ENCODE measurements at regions not wholly inside any gene's neighbourhood (a gene's known extent, or its start where the extent isn't known, plus 50 kb on each side); places are given as distances from the start of the nearest gene placed in this dataset.

DNA sequence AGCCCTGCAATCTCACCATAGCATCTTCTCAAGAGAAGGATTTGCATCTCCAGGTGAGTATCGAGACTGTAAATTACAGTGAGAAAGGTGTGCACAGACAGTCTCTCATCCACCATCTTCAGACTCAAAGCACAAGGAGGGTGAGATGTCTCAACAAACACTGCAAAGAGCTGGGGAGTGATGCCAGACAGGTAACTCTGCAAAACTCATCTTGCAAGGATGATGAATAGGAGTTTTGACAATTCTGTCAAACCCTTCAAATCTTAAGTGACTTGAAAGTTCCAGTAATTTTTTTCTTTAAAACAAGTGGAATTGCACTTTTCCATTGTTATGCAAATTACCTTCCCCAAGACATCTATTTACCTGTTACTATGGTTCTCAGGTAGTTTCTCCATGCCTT, 277.2 kb upstream of the VCX3A start:
- no peak for DNase-seq (ENCODE audit: low read depth)

DNA sequence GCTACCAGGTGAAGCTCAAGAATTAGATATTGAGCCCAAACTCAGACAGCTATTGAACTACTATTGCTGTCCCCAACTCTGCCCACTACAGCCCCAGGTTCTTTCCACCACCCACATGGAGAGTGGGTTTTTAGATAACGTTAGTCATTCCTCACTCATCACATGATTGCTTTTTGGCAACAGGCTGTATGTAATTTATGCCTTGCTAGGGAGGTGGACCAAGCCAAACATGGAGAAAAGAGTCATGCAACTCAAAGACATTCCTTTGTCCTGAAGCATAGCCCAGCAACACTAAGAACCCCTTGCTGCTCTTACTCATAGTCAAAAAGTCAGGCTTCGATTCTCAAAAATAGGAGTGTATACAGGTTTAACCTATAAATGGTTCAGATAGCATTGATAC, 275.9 kb upstream of the VCX3A start:
- no peak for DNase-seq (ENCODE audit: low read depth)
- no peak overlapping the region for H3K4me3 ChIP-seq (ENCODE audit: low read depth, low read length)
- TF ChIP-seq, protein P1, sequence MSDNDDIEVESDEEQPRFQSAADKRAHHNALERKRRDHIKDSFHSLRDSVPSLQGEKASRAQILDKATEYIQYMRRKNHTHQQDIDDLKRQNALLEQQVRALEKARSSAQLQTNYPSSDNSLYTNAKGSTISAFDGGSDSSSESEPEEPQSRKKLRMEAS (IDR thresholded peaks at IDR 0.05; ENCODE audit: low read depth, low read length) = no peak
- TF ChIP-seq, protein P2, sequence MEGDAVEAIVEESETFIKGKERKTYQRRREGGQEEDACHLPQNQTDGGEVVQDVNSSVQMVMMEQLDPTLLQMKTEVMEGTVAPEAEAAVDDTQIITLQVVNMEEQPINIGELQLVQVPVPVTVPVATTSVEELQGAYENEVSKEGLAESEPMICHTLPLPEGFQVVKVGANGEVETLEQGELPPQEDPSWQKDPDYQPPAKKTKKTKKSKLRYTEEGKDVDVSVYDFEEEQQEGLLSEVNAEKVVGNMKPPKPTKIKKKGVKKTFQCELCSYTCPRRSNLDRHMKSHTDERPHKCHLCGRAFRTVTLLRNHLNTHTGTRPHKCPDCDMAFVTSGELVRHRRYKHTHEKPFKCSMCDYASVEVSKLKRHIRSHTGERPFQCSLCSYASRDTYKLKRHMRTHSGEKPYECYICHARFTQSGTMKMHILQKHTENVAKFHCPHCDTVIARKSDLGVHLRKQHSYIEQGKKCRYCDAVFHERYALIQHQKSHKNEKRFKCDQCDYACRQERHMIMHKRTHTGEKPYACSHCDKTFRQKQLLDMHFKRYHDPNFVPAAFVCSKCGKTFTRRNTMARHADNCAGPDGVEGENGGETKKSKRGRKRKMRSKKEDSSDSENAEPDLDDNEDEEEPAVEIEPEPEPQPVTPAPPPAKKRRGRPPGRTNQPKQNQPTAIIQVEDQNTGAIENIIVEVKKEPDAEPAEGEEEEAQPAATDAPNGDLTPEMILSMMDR (IDR thresholded peaks at IDR 0.05; ENCODE audit: low read depth, low read length) = no peak
- no peak for TF ChIP-seq POLR2A (IDR thresholded peaks at IDR 0.05; ENCODE audit: extremely low read depth, insufficient read length)

More for the DNA sequence above, 277.2 kb upstream of the VCX3A start:
- TF ChIP-seq, protein P2 (IDR thresholded peaks at IDR 0.05; ENCODE audit: low read depth, low read length) = no peak
- TF ChIP-seq, protein P1 (IDR thresholded peaks at IDR 0.05; ENCODE audit: low read depth, low read length) = no peak
- no peak overlapping the region for H3K4me3 ChIP-seq (ENCODE audit: low read depth, low read length)

DNA sequence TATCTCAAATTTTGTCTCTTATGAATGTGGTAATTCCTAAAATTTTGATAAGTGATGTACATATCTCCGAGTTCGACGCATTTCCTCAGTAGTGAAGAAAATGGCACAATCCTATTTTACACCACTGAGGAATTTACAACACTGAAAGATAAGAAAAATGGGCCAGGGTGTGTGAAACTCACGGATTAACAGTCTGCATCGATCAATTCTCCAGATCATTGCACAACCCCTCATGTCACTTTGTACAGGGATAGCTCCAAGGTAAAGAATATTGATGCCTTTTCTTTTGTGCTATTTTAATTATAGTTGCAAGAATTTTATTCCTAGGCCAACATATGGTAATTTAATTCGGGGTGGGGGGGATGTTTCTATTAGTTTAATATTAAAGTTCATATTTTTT, 268.7 kb upstream of the VCX3A start:
- H3K4me3 ChIP-seq (ENCODE audit: low read depth, low read length) = no peak overlapping the region
- TF ChIP-seq, protein P2 (IDR thresholded peaks at IDR 0.05; ENCODE audit: low read depth, low read length) = no peak
- TF ChIP-seq, protein P1 (IDR thresholded peaks at IDR 0.05; ENCODE audit: low read depth, low read length) = no peak
- no peak for TF ChIP-seq MYC (IDR thresholded peaks at IDR 0.05; ENCODE audit: low read depth, low read length)
- no peak for TF ChIP-seq POLR2A (IDR thresholded peaks at IDR 0.05; ENCODE audit: extremely low read depth, insufficient read length)

DNA sequence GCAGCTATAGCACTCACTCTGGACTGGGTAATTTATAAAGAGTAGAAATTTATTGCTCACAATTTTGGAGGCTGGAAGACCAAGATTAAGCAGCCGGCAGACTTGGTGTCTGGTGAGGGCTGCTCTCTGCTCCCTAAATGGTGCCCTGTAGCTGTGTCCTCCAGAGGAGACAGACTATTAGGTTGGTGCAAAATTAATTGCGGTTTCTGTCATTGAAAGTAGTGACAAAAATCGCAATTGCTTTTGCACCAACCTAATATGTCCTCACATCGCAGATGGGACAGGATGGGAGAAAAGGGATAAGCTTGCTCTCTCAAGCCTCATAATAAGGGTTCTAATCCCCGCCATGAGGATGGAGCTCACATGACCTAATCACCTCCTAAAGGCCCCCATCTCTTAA, 258.1 kb upstream of the VCX3A start:
- TF ChIP-seq, protein P1 (IDR thresholded peaks at IDR 0.05; ENCODE audit: low read depth, low read length) = no peak
- TF ChIP-seq, protein P2 (IDR thresholded peaks at IDR 0.05; ENCODE audit: low read depth, low read length) = no peak
- TF ChIP-seq MYC (IDR thresholded peaks at IDR 0.05; ENCODE audit: low read depth, low read length) = no peak
- DNase-seq (ENCODE audit: low read depth) = no peak

More for the DNA sequence above, 268.7 kb upstream of the VCX3A start:
- DNase-seq (ENCODE audit: low read depth) = no peak

DNA sequence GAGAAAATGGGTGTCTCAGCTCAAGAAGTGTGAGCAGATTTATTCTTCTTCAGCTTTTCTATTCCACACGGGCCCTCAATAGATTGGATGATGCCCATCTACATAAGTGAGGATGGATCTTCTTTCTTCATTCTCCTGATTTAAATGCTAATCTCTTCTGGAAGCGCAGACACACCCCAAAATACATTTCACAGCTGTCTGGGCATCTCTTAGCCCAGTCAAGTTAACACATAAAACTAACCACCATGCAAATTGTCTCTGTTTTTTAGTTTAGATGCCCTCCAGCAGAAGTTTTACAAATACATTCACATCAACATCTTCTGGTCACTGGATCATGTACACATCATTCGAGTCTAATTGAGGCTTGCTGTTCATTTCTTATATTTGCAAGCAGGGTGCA, 249.0 kb upstream of the VCX3A start:
- no peak for DNase-seq (ENCODE audit: low read depth)
- H3K4me3 ChIP-seq (ENCODE audit: low read depth, low read length) = no peak overlapping the region
- TF ChIP-seq, protein P1 (IDR thresholded peaks at IDR 0.05; ENCODE audit: low read depth, low read length) = no peak
- no peak for TF ChIP-seq POLR2A (IDR thresholded peaks at IDR 0.05; ENCODE audit: extremely low read depth, insufficient read length)
- TF ChIP-seq, protein P2 (IDR thresholded peaks at IDR 0.05; ENCODE audit: low read depth, low read length) = no peak
- TF ChIP-seq MYC (IDR thresholded peaks at IDR 0.05; ENCODE audit: low read depth, low read length) = no peak

More for the DNA sequence above, 258.1 kb upstream of the VCX3A start:
- no peak overlapping the region for H3K4me3 ChIP-seq (ENCODE audit: low read depth, low read length)

DNA sequence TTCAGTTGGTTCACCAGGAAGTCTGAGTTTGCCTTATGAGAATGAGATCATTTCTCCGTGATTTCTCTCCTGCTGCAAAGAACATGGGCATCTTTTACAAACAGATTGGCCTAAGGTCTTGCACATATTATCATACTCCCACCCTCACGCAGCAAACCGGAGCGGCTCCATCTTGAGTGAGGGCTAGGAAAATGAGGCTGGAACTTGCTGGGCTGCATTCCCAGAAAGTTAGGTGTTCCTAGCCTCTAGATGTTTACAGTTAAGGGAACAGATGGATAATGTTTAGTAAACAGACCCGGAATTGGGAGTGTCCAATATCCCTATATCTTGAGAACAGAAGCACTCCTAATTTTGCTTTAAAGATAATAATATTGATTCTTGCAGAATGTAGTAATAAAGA, 247.9 kb upstream of the VCX3A start:
- no peak overlapping the region for H3K4me3 ChIP-seq (ENCODE audit: low read depth, low read length)
- no peak for DNase-seq (ENCODE audit: low read depth)
- TF ChIP-seq POLR2A (IDR thresholded peaks at IDR 0.05; ENCODE audit: extremely low read depth, insufficient read length) (no peak), MYC (IDR thresholded peaks at IDR 0.05; ENCODE audit: low read depth, low read length) (no peak)
- TF ChIP-seq, protein P1 (IDR thresholded peaks at IDR 0.05; ENCODE audit: low read depth, low read length) = no peak
- TF ChIP-seq, protein P2 (IDR thresholded peaks at IDR 0.05; ENCODE audit: low read depth, low read length) = no peak

Data from NB4 (cell line).